GM18502 (cell line): ENCODE measurements at regions not wholly inside any gene's neighbourhood (a gene's known extent, or its start where the extent isn't known, plus 50 kb on each side); places are given as distances from the start of the nearest gene placed in this dataset.
"Not testable (repeated sequence)": the region's sequence is repeated elsewhere in the genome, so short reads cannot be mapped to it uniquely, and the experiment has no call there.

Experiments
- ATAC-seq: cut with Tn5 transposase; IDR thresholded peaks from one replicate; pipeline ENCODE4 v1.9.1; 2021; ENCODE audit warnings: mild to moderate bottlenecking; ENCODE audit not compliant: unreplicated experiment, poor library complexity

DNA sequence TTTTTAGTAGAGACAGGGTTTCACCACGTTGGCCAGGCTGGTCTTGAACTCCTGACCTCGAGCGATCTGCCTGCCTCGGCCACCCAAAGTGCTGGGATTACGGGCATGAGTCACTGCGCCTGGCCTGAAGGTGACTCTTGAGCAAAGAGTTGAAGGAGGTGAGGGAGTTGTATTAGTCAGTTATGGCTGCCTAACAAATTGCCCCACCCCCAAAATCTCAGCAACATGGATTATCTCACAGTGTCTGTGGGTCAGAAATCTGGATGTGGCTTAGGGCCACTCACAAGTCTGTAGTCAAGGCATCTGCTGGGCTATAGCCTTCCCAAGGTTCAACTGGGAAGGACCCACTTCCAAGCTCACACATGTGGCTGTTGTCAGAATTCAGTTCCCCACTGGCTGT is 52.8 kb upstream of the ADGRE5 start:
- no peak for ATAC-seq

DNA sequence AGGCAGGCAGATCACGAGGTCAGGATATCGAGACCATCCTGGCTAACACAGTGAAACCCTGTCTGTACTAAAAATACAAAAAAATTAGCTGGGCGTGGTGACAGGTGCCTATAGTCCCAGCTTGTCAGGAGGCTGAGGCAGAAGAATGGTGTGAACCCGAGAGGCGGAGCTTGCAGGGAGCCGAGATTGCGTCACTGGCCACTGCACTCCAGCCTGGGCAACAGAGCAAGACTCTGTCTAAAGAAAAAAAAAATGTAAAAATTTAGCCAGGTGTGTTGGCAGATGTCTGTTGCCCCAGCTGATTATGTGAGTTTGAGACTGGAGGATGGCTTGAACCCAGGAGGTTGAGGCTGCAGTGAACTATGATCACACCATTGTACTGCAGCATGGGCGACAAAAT is 54.2 kb upstream of the ADGRE5 start:
- ATAC-seq: not testable (repeated sequence)

DNA sequence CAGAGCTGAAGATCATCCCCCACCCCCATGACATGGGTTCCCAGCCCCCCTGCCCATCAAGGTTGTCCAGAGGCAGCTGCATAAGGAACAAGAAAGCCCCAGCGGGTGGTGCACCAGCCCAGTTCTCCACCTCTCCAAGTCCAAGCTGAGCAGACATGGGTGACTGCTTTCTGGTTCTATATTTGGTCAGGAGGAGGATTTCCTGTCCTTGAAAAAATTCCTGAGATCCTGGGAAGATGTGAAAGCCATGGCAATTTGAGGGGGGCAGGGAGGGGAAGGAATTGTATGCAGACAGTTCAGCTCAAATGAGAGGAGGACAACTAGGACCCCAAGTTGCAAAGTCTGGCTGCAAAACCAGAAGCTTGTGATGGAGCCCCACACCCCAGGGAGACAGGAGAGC is 55.4 kb upstream of the ADGRE5 start:
- no peak for ATAC-seq

DNA sequence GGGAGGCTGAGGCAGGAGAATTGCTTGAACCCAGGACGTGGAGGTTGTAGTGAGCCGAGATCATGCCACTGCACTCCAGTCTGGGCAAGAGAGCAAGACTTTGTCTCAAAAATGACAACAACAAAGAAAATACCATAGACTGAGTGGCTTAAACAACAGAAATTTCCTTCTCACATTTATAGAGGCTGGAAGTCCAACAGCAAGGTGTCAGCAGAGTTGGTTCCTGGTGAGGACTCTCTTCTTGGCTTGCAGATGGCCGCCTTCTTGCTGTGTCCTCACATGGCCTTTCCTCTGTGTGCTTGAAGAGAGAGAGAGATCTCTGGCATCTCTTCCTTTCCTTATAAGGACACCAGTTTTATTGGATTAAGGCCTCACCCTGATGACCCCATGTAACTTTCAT is 56.1 kb upstream of the ADGRE5 start:
- ATAC-seq: no peak

DNA sequence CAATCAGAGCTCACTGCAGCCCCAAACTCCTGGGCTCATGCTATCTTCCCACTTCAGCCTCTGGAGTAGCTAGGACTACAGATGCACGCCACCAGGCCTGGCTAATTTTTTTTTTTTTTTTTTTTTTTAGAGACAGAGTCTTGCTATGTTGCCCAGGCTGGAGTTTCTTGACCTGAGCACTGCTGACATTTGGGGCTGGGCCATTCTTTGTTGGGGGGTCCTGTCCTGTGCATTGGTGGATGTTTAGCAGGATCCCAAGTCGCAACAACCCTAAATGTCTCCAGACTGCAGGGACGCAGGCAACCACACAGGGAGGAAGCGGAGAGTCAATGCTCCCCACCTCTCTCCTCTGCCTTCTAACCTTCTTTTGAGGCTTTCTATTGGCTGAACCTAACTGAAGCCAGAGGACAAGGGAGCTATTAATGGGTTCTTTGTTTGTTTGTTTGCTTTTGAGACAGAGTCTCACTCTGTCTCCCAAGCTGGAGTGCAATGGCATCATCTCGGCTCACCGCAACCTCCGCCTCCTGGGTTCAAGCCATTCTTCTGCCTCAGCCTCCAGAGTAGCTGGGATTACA is 58.3 kb upstream of the ADGRE5 start:
- no peak for ATAC-seq

DNA sequence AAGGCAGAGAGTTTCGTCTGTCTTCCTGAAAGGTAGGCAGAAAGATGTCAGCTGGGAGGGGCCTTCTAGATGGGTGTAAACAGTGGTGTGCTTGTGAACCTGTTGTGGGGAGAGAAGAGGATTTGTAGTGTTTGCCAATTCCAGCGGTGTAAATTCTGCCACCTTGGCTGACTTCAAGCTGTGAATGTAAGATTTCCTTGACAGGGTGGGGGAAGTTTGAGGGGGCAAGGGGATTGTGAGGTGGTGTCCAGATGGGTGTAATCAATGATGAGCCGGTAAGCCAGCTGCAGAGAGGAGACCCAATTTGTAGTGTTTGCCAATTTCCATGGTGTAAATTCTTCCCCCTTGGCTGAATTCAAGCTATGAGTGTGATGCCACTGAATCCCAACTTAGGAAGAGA is 61.0 kb upstream of the ADGRE5 start:
- no peak for ATAC-seq

DNA sequence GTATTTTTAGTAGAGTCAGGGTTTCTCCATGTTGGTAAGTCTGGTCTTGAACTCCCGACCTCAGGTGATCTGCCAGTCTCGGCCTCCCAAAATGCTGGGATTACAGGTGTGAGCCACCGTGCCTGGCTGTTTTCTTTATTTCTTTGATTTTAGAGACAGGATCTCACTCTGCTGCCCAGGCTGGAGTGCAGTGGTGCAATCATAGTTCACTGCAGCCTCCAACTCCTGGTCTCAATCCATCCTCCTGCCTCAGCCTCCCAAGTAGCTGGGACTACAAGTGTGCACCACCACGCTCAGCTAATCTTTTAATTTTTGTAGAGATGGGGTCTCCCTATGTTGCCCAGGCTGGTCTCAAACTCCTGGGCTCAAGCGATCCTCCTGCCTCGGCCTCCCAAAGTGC is 61.5 kb upstream of the ADGRE5 start:
- ATAC-seq: not testable (repeated sequence)

DNA sequence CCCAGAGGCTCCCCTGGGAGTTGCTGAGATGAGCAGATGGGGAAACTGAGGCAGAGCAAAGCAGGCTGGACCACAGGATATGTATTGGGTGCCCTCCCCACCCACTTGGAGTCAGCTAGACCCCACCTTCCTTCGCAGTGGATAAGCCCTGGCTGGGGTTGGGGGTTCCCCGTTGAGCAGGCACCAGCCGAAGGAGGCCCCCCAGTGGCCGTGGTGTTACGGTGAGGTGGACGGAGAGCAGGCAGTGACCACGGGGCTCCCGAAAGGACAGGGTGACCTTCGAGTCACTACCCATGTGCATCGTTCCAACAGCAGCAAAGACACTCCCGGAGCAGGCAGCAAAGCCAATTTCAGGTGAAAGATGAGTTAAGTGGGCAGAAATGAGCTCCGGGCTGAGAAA is 62.4 kb upstream of the ADGRE5 start:
- no peak for ATAC-seq

DNA sequence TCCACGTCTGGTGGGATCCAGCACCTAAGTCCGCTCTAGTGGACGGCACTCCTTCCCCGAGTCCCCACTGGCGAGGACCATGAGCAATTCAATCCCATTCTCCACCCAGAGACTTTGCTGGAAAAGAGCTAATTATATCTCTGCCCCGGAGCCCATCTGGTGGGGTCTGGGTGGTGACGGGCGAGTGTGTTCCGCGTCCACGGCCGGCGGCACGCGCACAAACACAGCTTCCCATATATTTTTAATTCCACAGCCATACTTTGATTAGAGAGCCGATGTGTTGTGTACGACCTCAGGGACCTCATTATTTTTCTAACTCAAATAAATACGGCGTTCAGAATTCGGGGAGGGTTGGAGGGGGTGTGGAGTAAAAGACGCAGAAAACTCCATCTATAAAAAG is 64.1 kb upstream of the ADGRE5 start:
- ATAC-seq: no peak

DNA sequence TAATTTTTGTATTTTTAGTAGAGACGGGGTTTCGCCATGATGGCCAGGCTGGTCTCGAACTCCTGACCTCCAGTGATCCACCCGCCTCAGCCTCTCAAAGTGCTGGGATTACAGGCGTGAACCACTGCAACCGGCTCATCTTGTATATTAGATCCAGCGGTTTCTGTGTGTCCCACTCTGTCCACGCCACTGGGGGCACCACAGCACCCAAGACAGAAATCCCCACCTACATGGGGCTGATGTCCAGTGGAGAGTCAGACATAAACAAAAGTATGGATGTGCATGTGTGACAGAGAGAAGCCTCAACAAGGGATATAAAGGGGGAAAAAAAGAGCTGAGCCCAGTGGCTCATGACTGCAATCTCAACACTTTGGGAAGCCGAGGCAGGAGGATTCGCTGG is 65.8 kb upstream of the ADGRE5 start:
- ATAC-seq: no peak

DNA sequence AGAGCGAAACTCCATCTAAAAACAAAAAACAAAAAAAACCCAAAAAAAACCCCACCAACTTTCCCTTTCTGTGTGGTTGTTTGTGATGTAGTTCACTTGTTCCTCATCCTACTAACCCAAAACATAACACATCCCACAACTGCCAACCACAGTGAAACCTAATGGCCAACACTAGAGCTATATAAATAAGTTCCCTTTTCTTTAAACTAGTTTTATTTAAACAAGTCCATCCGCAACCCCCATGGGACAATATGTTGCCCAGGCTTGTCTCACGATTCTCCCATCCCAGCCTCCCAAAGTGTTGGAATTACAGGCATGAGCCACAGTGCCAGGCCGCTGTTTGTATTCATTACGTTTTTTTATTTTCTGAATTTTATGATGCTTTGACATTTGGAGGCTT is 71.2 kb upstream of the ADGRE5 start:
- no peak for ATAC-seq

DNA sequence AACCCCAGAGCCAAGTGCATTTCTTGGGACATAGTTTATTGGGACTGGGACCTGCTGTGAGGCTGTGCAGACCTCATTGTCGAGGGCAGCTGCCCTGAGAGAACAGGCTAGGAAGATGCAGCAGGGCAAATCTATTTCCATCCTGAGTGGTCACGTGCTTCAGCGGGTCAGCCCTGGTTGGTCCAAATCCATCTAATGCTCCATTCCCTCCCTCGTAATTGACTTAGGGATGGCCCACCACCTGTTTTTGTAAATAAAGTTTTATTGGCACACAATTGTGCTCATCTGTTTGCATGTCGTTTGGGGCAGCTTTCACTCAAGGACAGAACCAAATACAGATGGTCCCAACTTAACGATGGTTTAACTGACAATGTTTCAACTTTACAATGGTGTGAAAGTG is 75.5 kb upstream of the ADGRE5 start:
- no peak for ATAC-seq

DNA sequence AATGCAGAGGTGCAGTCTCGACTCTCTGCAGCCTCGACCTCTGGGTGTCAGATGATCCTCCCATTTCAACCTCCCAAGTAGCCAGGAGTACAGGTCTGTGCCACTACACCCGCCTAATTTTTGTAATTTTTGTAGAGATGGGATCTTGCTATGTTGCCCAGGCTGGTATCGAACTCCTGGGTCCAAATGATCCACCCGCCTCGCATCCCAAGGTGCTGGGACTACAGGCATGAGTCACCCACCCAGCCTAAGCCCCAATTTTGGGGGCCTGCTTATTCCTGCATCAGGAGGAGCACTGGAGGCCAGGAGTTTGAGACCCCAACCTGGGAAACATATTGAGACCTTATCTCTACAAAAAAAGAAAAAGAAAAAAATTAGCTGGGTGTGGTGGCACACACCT is 80.1 kb upstream of the ADGRE5 start:
- no peak for ATAC-seq

DNA sequence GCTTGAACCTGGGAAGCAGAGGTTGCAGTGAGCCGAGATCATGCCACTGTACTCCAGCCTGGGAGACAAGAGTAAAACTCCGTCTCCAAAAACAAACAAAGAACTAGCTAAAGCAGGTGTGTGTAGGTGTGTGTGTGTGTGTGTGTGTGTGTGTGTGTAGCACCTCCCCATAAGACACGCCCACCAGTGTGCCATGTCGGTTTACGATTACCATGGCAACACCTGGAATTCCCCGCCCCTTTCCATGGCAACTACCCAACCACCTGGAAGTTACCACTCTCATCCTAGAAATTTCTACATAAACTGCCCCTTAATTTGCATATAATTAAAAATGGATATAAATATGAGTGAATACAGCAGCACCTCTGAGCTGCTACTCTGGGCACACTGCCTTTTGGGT is 80.9 kb upstream of the ADGRE5 start:
- ATAC-seq: no peak

DNA sequence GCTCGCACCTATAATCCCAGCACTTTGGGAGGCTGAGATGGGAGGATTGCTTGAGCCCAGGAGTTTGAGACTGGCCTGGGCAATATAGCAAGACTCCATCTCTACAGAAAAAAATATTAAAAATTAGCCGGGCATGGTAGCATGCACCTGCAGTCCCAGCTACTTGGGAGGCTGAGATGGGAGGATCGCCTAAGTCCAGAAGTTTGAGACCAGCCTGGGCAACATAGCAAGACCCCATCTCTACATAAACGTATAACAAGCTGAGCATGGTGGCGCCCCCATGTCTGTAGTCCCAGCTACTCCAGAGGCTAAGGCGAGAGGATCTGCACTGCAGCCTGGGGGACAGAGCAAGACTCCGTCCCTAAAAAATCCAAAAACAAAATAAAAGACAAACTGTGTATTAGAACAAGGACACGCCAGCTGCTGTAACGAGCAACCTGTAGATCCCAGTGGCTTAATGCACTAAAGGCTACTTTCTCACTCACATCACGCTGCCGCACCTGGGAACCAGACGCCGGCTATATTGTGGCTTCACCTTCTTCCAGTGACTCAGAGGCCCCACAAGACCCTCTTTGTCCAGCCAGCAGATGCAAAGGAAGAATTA is 81.9 kb upstream of the ADGRE5 start:
- not testable (repeated sequence) for ATAC-seq

DNA sequence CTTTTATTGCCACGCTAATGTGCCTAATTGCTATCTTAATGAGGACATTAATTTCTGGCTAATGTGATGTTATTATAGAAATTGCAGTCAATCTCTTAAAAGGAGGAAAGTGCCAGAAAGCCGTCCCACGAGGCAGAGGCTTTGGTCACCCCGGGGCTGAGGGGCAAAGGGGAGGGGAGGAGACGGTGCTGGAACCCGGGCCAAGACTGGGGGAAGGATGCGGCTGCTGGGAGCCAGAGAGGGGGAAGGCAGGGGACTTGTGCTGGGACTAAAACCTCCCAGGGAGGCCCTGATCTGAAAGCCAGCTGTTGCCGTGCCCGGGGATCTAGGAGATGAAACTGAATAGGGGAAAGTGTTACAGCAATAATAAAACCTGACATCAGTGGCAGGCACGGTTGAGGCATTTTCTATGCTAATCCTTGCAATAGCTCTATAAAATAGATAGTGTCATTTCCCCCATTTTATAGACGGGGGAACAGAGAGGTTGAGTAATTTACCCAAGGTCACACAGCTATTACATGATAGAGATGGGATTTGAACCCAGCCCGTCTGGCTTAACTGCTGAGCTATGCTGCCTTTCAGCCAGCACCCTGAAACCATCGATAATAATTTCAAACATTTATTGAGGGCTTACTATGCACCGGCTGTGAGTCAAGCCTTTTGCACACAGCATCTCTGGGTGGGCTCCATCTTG is 83.2 kb upstream of the ADGRE5 start:
- ATAC-seq: not testable (repeated sequence)

DNA sequence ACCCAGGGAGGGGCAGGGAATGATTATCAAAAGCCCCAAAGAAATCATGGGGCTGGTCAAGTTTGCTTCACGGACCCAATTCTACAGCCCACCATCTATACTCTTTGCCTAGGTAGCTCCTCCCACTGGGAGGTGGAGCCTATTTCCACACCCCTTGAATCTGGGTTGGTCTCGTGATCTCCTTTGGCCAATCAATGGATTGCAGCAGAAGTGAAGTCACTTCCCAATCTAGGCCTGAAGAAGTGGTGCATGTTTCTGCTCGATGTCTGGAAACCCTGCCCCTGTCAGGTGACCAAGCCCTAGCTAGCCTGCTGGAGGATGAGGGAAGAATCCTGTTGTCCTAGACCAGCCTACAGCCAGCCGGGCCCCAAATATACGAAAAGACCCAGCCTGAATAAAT is 86.3 kb upstream of the ADGRE5 start:
- not testable (repeated sequence) for ATAC-seq

DNA sequence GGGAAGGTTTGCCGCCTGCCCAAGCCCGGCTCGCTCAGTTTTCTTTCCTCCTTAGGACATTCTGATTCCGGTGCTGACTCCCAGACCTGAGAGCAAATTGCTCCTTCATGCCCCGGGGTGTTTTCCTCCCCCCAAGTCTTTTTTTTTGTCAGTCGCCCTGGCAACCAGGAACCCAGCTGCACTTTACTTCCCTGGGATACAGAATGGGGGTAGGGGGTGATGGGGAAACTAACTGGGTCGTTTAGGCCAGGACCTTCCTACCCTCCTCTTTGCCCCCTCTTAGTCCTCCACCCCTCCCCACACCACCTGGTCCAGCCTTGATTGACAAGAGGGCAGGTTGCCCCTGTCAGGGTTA is 87.5 kb upstream of the ADGRE5 start:
- ATAC-seq: not testable (repeated sequence)

DNA sequence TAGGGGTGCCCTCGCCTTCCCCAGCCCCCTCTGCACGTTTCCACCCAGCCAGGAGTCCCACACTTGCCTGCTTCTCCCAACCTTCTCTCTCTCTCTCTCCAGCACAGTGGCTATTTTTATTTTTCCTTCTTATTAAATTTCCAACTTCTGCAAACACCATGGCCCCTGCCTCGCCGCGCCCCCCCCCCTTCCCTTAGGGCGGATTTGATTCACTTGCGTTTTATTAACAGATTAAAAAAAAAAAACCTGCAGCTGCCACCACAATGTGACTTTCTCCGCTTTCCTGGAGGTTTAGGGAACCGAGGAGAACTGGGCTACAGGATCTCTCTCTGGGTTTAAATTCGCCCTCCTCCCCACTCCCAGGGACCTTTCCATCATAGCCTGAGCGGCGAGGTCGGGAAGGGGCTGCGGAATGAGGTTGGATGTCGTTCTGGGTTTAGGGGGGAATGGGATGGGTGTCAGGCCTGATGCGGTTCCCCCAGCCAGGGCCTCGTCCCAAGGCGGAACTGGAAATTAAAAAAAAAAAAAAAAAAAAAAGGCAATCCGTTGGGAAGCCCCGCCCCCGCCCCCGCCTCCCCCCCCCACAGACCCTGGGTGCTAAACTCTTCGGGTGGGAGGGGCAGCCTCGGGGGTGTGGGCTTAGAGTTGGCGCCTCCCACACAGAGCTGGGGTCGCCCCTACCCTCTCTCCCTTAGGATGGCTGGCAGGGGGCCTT is 87.3 kb upstream of the ADGRL1 start:
- not testable (repeated sequence) for ATAC-seq

DNA sequence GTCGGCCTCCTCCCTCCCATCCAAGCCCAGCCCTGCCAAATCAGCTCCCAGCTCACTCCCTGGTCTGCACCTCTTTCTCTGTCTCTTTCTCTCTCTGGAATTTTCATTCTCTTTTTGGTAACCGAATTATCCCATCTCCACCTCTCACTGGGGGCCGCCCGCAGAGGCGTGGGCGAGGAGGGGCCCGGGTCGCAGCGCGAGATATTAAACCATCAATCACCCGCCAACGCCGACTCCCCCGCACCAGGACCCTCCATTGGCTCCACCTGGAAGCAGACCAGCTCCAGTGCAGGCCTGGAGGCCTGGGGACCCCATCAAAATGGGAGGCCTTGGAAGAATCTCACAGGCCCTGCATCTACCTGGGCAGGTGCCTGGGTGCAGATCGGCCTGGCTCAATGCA is 83.8 kb upstream of the ADGRL1 start:
- not testable (repeated sequence) for ATAC-seq

DNA sequence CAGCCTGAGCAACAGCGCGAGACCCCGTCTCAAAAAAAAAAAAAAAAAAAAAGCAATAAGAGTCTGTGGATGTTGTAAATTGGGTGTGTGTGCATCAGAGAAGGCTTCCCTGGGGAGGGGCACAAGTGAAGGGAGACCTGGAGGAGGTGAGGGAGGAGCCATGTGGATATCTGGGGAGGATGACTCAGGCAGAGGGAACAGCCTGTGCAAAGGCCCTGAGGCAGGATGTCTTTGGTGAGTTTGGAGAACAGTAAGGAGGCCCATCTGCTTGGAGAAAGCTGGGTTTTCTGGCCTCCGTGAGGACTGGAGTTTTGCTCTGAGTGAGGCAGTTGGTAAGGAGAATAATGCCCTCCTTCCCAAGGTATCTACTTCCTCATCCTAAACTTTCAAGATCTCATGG is 81.9 kb upstream of the ADGRL1 start:
- not testable (repeated sequence) for ATAC-seq
